SK-N-SH (cell line): ENCODE measurements at regions not wholly inside any gene's neighbourhood (a gene's known extent, or its start where the extent isn't known, plus 50 kb on each side); places are given as distances from the start of the nearest gene placed in this dataset.

Experiments used
- CTCF ChIA-PET: fragments of 300-600, 350-600 bp; formaldehyde crosslinking; extraction: SDS; loops from one replicate; lab custom pipeline; 2021; lab: Yijun Ruan, JAX
- POLR2A ChIA-PET: fragments of 350-600 bp; sonication (Branson Sonifier 250); formaldehyde crosslinking; extraction: SDS; loops from one replicate; lab custom pipeline; 2020; ENCODE audit warnings: antibody characterized with exemption, inconsistent platforms; lab: Yijun Ruan, JAX
- DNase-seq: peaks from one replicate; pipeline ENCODE4 v3.0.0; 2012
- H2AFZ ChIP-seq: fragments of 200-600 bp; sonication (generic); 2 replicates; pipeline ENCODE4 v1.8.1; 2016; ENCODE audit warnings: antibody characterized with exemption, mild to moderate bottlenecking, low read depth
- H3F3A ChIP-seq: fragments of 200-600 bp; sonication (generic); replicated peaks from 2 replicates; pipeline ENCODE3; 2016; ENCODE audit warnings: antibody characterized with exemption, mild to moderate bottlenecking; ENCODE audit not compliant: insufficient read depth
- H3K27ac ChIP-seq, 2 experiments: fragments of 200-500 bp in 1 of 2; fragments of 200-600 bp in 1 of 2; sonication (Bioruptor generic) in 1 of 2; sonication (generic), shearing (Covaris generic) in 1 of 2; 2 replicates each; pipeline versions ENCODE4 v1.5.1 to v1.6.1; 2014 to 2016; ENCODE audit warnings: low read depth in 2 of 2, inconsistent platforms in 1 of 2, low read length in 1 of 2, mild to moderate bottlenecking in 1 of 2, mixed read lengths in 1 of 2
- H3K27me3 ChIP-seq: fragments of 200-600 bp; sonication (generic), shearing (Covaris generic); 2 replicates; pipeline ENCODE4 v1.6.1; 2016; ENCODE audit warnings: mixed run types; ENCODE audit not compliant: insufficient read depth
- H3K36me3 ChIP-seq, 2 experiments: fragments of 200-500 bp in 1 of 2; fragments of 200-600 bp in 1 of 2; sonication (Bioruptor generic) in 1 of 2; sonication (generic) in 1 of 2; replicated peaks in 1 of 2; 2 replicates each; pipeline versions ENCODE3 to v1.5.1; 2014 to 2016; ENCODE audit warnings: low read length in 1 of 2, mild to moderate bottlenecking in 1 of 2; ENCODE audit not compliant: insufficient read depth in 2 of 2, control insufficient read depth in 1 of 2
- H3K4me1 ChIP-seq, 2 experiments: fragments of 200-500 bp in 1 of 2; fragments of 200-600 bp in 1 of 2; sonication (Bioruptor generic) in 1 of 2; sonication (generic), shearing (Covaris generic) in 1 of 2; 2 replicates each; pipeline versions ENCODE4 v1.5.1 to v1.6.1; 2014 to 2016; ENCODE audit warnings: low read depth in 1 of 2, low read length in 1 of 2, mixed run types in 1 of 2; ENCODE audit not compliant: insufficient read depth in 2 of 2, control insufficient read depth in 1 of 2
- H3K4me2 ChIP-seq: fragments of 200-600 bp; sonication (generic), shearing (Covaris generic); 2 replicates; pipeline ENCODE4 v1.6.1; 2017; ENCODE audit warnings: mixed run types
- H3K4me3 ChIP-seq, 2 experiments: fragments of 200-500 bp in 1 of 2; fragments of 200-600 bp in 1 of 2; sonication (Bioruptor generic) in 1 of 2; sonication (generic), shearing (Covaris generic) in 1 of 2; 2 replicates each; pipeline versions ENCODE4 v1.5.1 to v1.8.1; 2014 to 2016; ENCODE audit warnings: low read depth in 2 of 2, inconsistent platforms in 1 of 2, low read length in 1 of 2, mild to moderate bottlenecking in 1 of 2, mixed read lengths in 1 of 2, moderate library complexity in 1 of 2
- H3K79me2 ChIP-seq: fragments of 200-600 bp; sonication (generic); 2 replicates; pipeline ENCODE4 v1.8.1; 2017; ENCODE audit warnings: mild to moderate bottlenecking; ENCODE audit not compliant: insufficient read depth
- H3K9ac ChIP-seq: fragments of 200-600 bp; sonication (generic); 2 replicates; pipeline ENCODE4 v1.6.1; 2017; ENCODE audit warnings: mixed run types
- H3K9me2 ChIP-seq: fragments of 200-600 bp; sonication (generic); 2 replicates; pipeline ENCODE4 v1.6.1; 2017; ENCODE audit warnings: mixed run types
- H3K9me3 ChIP-seq: fragments of 200-600 bp; sonication (generic); 2 replicates; pipeline ENCODE4 v1.6.1; 2017; ENCODE audit warnings: mixed run types, mild to moderate bottlenecking, moderate library complexity
- H4K20me1 ChIP-seq: fragments of 200-600 bp; sonication (generic); 2 replicates; pipeline ENCODE4 v1.6.1; 2017; ENCODE audit warnings: mild to moderate bottlenecking, mixed run types; ENCODE audit not compliant: insufficient read depth
- CHD2 ChIP-seq: fragments of 150-350 bp; IDR thresholded peaks from 2 replicates; pipeline ENCODE4 v1.6.1; 2018; ENCODE audit warnings: low read length; ENCODE audit not compliant: partially characterized antibody
- EP300 ChIP-seq, 2 experiments: IDR thresholded peaks; 2 replicates each; pipeline versions ENCODE4 v1.4.0 to v1.6.1; 2012; ENCODE audit warnings: borderline replicate concordance in 1 of 2, low read depth in 1 of 2, low read length in 1 of 2
- EZH2phosphoT487 ChIP-seq: fragments of 200-600 bp; sonication (generic); IDR thresholded peaks from 2 replicates; pipeline ENCODE4 v1.6.1; 2017; ENCODE audit warnings: low read depth, mixed run types, mild to moderate bottlenecking, antibody characterized with exemption, moderate library complexity, borderline replicate concordance
- FOSL2 ChIP-seq: IDR thresholded peaks from 2 replicates; pipeline ENCODE4 v1.4.0; 2012; ENCODE audit warnings: low read depth, mild to moderate bottlenecking, moderate library complexity, borderline replicate concordance
- GATA2 ChIP-seq: sonication (generic); formaldehyde crosslinking; IDR thresholded peaks from 2 replicates; pipeline ENCODE4 v1.5.0; 2020; ENCODE audit warnings: mild to moderate bottlenecking, missing genetic modification reagents
- MXI1 ChIP-seq: IDR thresholded peaks from 2 replicates; pipeline ENCODE4 v1.6.1; 2012; ENCODE audit warnings: mild to moderate bottlenecking, low read depth, low read length, improper control_type of control experiment
- NFIC ChIP-seq: IDR thresholded peaks from 2 replicates; pipeline ENCODE4 v1.4.0; 2012; ENCODE audit warnings: borderline replicate concordance
- RAD21 ChIP-seq: IDR thresholded peaks from 2 replicates; pipeline ENCODE4 v1.6.1; 2012; ENCODE audit warnings: mild to moderate bottlenecking, low read length
- RFX5 ChIP-seq: IDR thresholded peaks from 2 replicates; pipeline ENCODE4 v1.6.1; 2012; ENCODE audit warnings: mild to moderate bottlenecking, improper control_type of control experiment, low read length
- TCF12 ChIP-seq: IDR thresholded peaks from 2 replicates; pipeline ENCODE4 v1.4.0; 2012
- WGBS: methylation state at CpG from one replicate; pipeline ENCODE4 v1.1.6; 2017; ENCODE audit warnings: low lambda C conversion rate; 5-methylcytosine and 5-hydroxymethylcytosine counted together
- TF ChIP-seq, protein P1 (sequence below): IDR thresholded peaks from 2 replicates; pipeline ENCODE4 v1.6.1; 2012; ENCODE audit warnings: mild to moderate bottlenecking, low read depth, low read length, moderate library complexity
- TF ChIP-seq, protein P2 (sequence below): fragments of 150-350 bp; IDR thresholded peaks from 2 replicates; pipeline ENCODE4 v1.6.1; 2016; ENCODE audit warnings: mild to moderate bottlenecking, low read depth, low read length
- TF ChIP-seq, protein P3 (sequence below): fragments of 200-600 bp; sonication (generic); IDR thresholded peaks from 2 replicates; pipeline ENCODE4 v1.6.1; 2017; ENCODE audit warnings: antibody characterized with exemption, mild to moderate bottlenecking, moderate library complexity
- TF ChIP-seq, protein P4 (sequence below): IDR thresholded peaks from 2 replicates; pipeline ENCODE4 v1.4.0; 2012; ENCODE audit warnings: low read depth, borderline replicate concordance

DNA sequence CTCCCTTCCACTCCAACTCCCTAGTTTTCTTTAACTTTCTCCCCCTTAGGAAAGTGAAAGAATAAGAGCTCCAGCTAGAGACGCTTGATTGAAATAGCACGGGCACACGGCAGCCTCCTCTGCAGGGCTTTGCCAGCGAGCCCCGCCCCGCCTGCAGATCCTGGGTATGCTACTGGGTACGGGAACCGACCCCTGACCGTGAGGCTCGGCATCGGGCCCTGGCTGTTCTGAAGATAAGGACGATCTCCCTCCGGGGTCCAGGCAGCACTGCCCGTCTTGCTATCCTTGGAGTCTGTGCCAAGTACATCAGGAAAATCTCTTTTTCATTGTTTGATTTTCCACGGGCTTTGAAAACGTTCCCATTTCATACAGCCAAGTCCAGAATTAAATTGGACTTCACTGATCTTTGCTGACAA, 284.5 kb downstream of the MTX2 start:
- ChIA-PET POLR2A (interaction anchor here (0.5 to 2.5 kb wide), 13 partner anchors 20 to 427 kb away, joined by 3 to 18 read pairs (median 7); partner anchors contain the start of genes HOXD1 and HOXD8), CTCF (interaction anchor here (0.6 to 5.5 kb wide), 66 partner anchors 8 to 657 kb away, joined by 3 to 111 read pairs (median 5); partner anchors contain the start of genes HOXD10, HOXD8, HOXD9 and MTX2)
- Histone ChIP-seq H3K4me1 (peaks cover 8 to 15% of the 10 kb centered on the region in 2 experiments; a peak in 3 of 4 replicates), H3K4me3 (peak overlapping the region; percentile 22 to 39), H3K27ac (peak overlapping the region; percentile 10 to 94; a peak in 3 of 4 replicates), H2AFZ (peak overlapping the region; percentile 36; the same call in 1 of the 2 replicates), H3K79me2 (no peaks in the 10 kb centered on the region), H3K9me3 (no peaks in the 10 kb centered on the region), H3K27me3 (no peaks in the 10 kb centered on the region), H3K9ac (no peak overlapping the region), H3K9me2 (no peaks in the 10 kb centered on the region), H3K4me2 (peak overlapping the region; percentile 47)
- peak; percentile 78 for DNase-seq
- TF ChIP-seq RAD21 (peak; percentile 70), MXI1 (peak; percentile 9; the same call in 1 of the 2 replicates), NFIC (no peak), EP300 (IDR thresholded peaks at IDR 0.05; ENCODE audit: borderline replicate concordance in 1 of 2, low read depth in 1 of 2, low read length in 1 of 2) (peak in 1 of 2 experiments; percentile 37; a peak in 2 of 4 replicates), GATA2 (CRISPR knock-in tag) (peak; percentile 65)
- TF ChIP-seq, all 33 proteins: peak for 4
- peaks cover 9% of the 10 kb centered on the region for H3F3A ChIP-seq
- 36% methylated on average over 13 of the region's 16 CpGs for WGBS
- no peaks in the 10 kb centered on the region for H3K36me3 ChIP-seq
- H4K20me1 ChIP-seq: no peaks in the 10 kb centered on the region

DNA sequence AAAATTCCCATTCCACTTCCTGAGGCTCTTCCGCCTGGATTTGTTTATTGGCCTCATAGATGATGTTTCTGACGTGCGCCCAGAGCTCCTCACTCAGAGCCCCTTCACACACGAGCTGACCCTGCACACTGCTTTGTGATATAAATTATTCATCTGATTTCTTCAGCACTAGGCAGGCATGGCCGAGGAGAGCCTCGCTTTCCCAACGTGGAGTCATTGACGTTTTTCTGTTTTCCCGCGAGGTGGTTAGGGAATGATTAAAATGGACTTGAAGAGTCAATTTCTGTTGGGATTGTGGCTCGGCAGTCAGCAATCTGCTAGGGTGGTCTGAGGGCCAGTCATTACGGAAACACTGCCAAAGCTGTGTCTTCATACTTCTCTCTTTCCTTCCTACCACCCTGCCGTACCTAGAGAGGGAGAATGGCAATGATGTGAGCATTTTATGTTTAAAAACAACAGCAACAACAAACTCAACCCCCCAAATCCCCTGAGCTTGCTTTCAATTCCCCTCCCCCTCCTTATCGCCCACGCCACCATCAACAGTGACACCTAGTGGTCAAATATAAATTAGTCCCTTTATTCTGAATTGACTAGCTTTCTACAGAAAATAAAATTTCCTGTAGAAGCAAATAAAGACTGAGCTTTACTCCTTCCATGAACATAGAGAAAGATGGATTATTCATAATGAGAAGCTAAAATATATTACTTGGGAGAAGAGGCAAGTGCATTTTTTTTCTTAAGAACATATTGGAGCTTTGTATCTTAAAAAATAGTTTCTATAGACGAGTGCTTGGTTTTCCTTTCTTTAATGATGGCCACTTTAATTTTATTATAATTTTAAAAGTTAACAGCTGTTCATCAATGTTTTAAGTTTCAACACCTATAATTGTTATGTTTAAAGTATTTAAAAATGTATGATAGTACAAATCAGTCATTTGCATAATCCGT, 285.1 kb downstream of the MTX2 start:
- CTCF ChIA-PET: interaction anchor here (0.6 to 5.5 kb wide), 79 partner anchors 8 to 657 kb away, joined by 3 to 111 read pairs (median 4); partner anchors contain the start of genes HOXD10, HOXD4, HOXD8 and HOXD9
- no peaks in the 10 kb centered on the region for H3K27me3 ChIP-seq
- no peaks in the 10 kb centered on the region for H3K9me2 ChIP-seq
- H3K4me2 ChIP-seq: peak overlapping the region; percentile 47
- peak overlapping the region; percentile 10 to 94; a peak in 3 of 4 replicates for H3K27ac ChIP-seq
- no peak overlapping the region for H3K9ac ChIP-seq
- WGBS: 51% methylated on average over 17 of the region's 17 CpGs
- POLR2A ChIA-PET: interaction anchor here (0.5 to 2.5 kb wide), 16 partner anchors 19 to 427 kb away, joined by 3 to 18 read pairs (median 5); partner anchors contain the start of genes HOXD1, HOXD8 and MTX2
- H2AFZ ChIP-seq: peak overlapping the region; percentile 36; the same call in 1 of the 2 replicates
- no peaks in the 10 kb centered on the region for H3K9me3 ChIP-seq
- H3K36me3 ChIP-seq: no peaks in the 10 kb centered on the region
- peaks cover 8 to 22% of the 10 kb centered on the region in 2 experiments; a peak in 3 of 4 replicates for H3K4me1 ChIP-seq
- H3K79me2 ChIP-seq: no peaks in the 10 kb centered on the region
- no peaks in the 10 kb centered on the region for H4K20me1 ChIP-seq
- peaks cover 9% of the 10 kb centered on the region for H3F3A ChIP-seq
- peak overlapping the region; percentile 16 to 39 for H3K4me3 ChIP-seq
- peak; percentile 83 for DNase-seq
- TF ChIP-seq EZH2phosphoT487: no peak
- TF ChIP-seq EP300 (IDR thresholded peaks at IDR 0.05; ENCODE audit: borderline replicate concordance in 1 of 2, low read depth in 1 of 2, low read length in 1 of 2): peak in 1 of 2 experiments; percentile 40; a peak in 1 of 4 replicates
- TF ChIP-seq, protein P1, sequence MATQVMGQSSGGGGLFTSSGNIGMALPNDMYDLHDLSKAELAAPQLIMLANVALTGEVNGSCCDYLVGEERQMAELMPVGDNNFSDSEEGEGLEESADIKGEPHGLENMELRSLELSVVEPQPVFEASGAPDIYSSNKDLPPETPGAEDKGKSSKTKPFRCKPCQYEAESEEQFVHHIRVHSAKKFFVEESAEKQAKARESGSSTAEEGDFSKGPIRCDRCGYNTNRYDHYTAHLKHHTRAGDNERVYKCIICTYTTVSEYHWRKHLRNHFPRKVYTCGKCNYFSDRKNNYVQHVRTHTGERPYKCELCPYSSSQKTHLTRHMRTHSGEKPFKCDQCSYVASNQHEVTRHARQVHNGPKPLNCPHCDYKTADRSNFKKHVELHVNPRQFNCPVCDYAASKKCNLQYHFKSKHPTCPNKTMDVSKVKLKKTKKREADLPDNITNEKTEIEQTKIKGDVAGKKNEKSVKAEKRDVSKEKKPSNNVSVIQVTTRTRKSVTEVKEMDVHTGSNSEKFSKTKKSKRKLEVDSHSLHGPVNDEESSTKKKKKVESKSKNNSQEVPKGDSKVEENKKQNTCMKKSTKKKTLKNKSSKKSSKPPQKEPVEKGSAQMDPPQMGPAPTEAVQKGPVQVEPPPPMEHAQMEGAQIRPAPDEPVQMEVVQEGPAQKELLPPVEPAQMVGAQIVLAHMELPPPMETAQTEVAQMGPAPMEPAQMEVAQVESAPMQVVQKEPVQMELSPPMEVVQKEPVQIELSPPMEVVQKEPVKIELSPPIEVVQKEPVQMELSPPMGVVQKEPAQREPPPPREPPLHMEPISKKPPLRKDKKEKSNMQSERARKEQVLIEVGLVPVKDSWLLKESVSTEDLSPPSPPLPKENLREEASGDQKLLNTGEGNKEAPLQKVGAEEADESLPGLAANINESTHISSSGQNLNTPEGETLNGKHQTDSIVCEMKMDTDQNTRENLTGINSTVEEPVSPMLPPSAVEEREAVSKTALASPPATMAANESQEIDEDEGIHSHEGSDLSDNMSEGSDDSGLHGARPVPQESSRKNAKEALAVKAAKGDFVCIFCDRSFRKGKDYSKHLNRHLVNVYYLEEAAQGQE: no peak
- TF ChIP-seq, protein P2, sequence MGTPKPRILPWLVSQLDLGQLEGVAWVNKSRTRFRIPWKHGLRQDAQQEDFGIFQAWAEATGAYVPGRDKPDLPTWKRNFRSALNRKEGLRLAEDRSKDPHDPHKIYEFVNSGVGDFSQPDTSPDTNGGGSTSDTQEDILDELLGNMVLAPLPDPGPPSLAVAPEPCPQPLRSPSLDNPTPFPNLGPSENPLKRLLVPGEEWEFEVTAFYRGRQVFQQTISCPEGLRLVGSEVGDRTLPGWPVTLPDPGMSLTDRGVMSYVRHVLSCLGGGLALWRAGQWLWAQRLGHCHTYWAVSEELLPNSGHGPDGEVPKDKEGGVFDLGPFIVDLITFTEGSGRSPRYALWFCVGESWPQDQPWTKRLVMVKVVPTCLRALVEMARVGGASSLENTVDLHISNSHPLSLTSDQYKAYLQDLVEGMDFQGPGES: no peak
- TF ChIP-seq, protein P3, sequence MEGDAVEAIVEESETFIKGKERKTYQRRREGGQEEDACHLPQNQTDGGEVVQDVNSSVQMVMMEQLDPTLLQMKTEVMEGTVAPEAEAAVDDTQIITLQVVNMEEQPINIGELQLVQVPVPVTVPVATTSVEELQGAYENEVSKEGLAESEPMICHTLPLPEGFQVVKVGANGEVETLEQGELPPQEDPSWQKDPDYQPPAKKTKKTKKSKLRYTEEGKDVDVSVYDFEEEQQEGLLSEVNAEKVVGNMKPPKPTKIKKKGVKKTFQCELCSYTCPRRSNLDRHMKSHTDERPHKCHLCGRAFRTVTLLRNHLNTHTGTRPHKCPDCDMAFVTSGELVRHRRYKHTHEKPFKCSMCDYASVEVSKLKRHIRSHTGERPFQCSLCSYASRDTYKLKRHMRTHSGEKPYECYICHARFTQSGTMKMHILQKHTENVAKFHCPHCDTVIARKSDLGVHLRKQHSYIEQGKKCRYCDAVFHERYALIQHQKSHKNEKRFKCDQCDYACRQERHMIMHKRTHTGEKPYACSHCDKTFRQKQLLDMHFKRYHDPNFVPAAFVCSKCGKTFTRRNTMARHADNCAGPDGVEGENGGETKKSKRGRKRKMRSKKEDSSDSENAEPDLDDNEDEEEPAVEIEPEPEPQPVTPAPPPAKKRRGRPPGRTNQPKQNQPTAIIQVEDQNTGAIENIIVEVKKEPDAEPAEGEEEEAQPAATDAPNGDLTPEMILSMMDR: peak; percentile 79
- no peak for TF ChIP-seq TCF12
- peak; percentile 95 for TF ChIP-seq CHD2
- TF ChIP-seq FOSL2: no peak
- TF ChIP-seq RFX5: no peak
- TF ChIP-seq, protein P4, sequence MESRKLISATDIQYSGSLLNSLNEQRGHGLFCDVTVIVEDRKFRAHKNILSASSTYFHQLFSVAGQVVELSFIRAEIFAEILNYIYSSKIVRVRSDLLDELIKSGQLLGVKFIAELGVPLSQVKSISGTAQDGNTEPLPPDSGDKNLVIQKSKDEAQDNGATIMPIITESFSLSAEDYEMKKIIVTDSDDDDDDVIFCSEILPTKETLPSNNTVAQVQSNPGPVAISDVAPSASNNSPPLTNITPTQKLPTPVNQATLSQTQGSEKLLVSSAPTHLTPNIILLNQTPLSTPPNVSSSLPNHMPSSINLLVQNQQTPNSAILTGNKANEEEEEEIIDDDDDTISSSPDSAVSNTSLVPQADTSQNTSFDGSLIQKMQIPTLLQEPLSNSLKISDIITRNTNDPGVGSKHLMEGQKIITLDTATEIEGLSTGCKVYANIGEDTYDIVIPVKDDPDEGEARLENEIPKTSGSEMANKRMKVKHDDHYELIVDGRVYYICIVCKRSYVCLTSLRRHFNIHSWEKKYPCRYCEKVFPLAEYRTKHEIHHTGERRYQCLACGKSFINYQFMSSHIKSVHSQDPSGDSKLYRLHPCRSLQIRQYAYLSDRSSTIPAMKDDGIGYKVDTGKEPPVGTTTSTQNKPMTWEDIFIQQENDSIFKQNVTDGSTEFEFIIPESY: no peak
